SK-N-SH treated with all-trans-retinoic acid at 6 μM for 48 hours (cell line): ENCODE measurements at regions not wholly inside any gene's neighbourhood (a gene's known extent, or its start where the extent isn't known, plus 50 kb on each side); places are given as distances from the start of the nearest gene placed in this dataset.

Experiments
- ATAC-seq: fragments of 200-7000 bp; cut with Tn5 transposase; 3 replicates; pipeline ENCODE4 v1.9.1; 2020; ENCODE audit warnings: mild to moderate bottlenecking, moderate library complexity
- ARNTL ChIP-seq: fragments of 450-650 bp; formaldehyde crosslinking; IDR thresholded peaks from 2 replicates; pipeline ENCODE4 v1.5.0; 2020; ENCODE audit warnings: low read depth, mild to moderate bottlenecking, moderate library complexity, borderline replicate concordance
- BACH2 ChIP-seq: fragments of 250-450 bp; sonication (Bioruptor Pico); IDR thresholded peaks from 2 replicates; pipeline ENCODE4 v1.9.0; 2021; ENCODE audit warnings: mild to moderate bottlenecking, borderline replicate concordance
- CREB5 ChIP-seq: fragments of 250-450 bp; sonication (Bioruptor Pico); IDR thresholded peaks from 2 replicates; pipeline ENCODE4 v1.5.1; 2020; ENCODE audit warnings: low read depth, mild to moderate bottlenecking, moderate library complexity
- CSDC2 ChIP-seq: fragments of 250-450 bp; sonication (Bioruptor Pico); IDR thresholded peaks from 2 replicates; pipeline ENCODE4 v1.5.0; 2020; ENCODE audit warnings: mild to moderate bottlenecking, moderate library complexity
- CSRNP3 ChIP-seq: fragments of 250-450 bp; sonication (Bioruptor Pico); IDR thresholded peaks from 2 replicates; pipeline ENCODE4 v1.5.1; 2021; ENCODE audit warnings: mild to moderate bottlenecking, moderate library complexity
- ESRRG ChIP-seq: fragments of 250-450 bp; sonication (Bioruptor Pico); IDR thresholded peaks from 2 replicates; pipeline ENCODE4 v1.6.1; 2021; ENCODE audit warnings: mild to moderate bottlenecking
- GLIS3 ChIP-seq: fragments of 250-450 bp; sonication (Bioruptor Pico); IDR thresholded peaks from 2 replicates; pipeline ENCODE4 v1.5.0; 2020; ENCODE audit warnings: mild to moderate bottlenecking, moderate library complexity
- ISL1 ChIP-seq: fragments of 250-450 bp; sonication (Bioruptor Pico); IDR thresholded peaks from 2 replicates; pipeline ENCODE4 v2.1.2; 2022; ENCODE audit warnings: mild to moderate bottlenecking, moderate library complexity
- OSR1 ChIP-seq: fragments of 250-450 bp; sonication (Bioruptor Pico); IDR thresholded peaks from 2 replicates; pipeline ENCODE4 v1.8.0; 2022; ENCODE audit warnings: moderate library complexity, mild to moderate bottlenecking, inconsistent platforms
- PATZ1 ChIP-seq: fragments of 250-450 bp; sonication (Bioruptor Pico); IDR thresholded peaks from 2 replicates; pipeline ENCODE4 v1.8.0; 2020; ENCODE audit warnings: mild to moderate bottlenecking, moderate library complexity, borderline replicate concordance
- POU6F1 ChIP-seq: fragments of 250-450 bp; sonication (Bioruptor Pico); IDR thresholded peaks from 2 replicates; pipeline ENCODE4 v1.8.0; 2021; ENCODE audit warnings: low read depth, mild to moderate bottlenecking, moderate library complexity, borderline replicate concordance
- SNAI2 ChIP-seq: fragments of 250-450 bp; sonication (Bioruptor Pico); IDR thresholded peaks from 2 replicates; pipeline ENCODE4 v1.5.0; 2020; ENCODE audit warnings: mild to moderate bottlenecking, moderate library complexity
- TCF4 ChIP-seq: fragments of 250-450 bp; sonication (Bioruptor Pico); IDR thresholded peaks from 2 replicates; pipeline ENCODE4 v1.8.0; 2021; ENCODE audit warnings: mild to moderate bottlenecking, moderate library complexity, borderline replicate concordance
- TOX ChIP-seq: fragments of 250-450 bp; sonication (Bioruptor Pico); IDR thresholded peaks from 2 replicates; pipeline ENCODE4 v1.8.0; 2021; ENCODE audit warnings: mild to moderate bottlenecking, moderate library complexity, borderline replicate concordance
- TSHZ2 ChIP-seq: fragments of 250-450 bp; sonication (Bioruptor Pico); IDR thresholded peaks from 2 replicates; pipeline ENCODE4 v1.5.0; 2020; ENCODE audit warnings: mild to moderate bottlenecking, moderate library complexity
- ZC3H10 ChIP-seq: fragments of 250-450 bp; sonication (Bioruptor Pico); IDR thresholded peaks from 2 replicates; pipeline ENCODE4 v1.5.1; 2021; ENCODE audit warnings: mild to moderate bottlenecking, moderate library complexity
- ZFP3 ChIP-seq: fragments of 250-450 bp; sonication (Bioruptor Pico); IDR thresholded peaks from 2 replicates; pipeline ENCODE4 v1.5.0; 2020; ENCODE audit warnings: mild to moderate bottlenecking, moderate library complexity
- ZFP30 ChIP-seq: fragments of 450-650 bp; formaldehyde crosslinking; IDR thresholded peaks from 2 replicates; pipeline ENCODE4 v1.5.0; 2022; ENCODE audit warnings: mild to moderate bottlenecking, moderate library complexity
- ZNF565 ChIP-seq: fragments of 450-650 bp; formaldehyde crosslinking; conservative IDR thresholded peaks from 2 replicates; pipeline ENCODE4 v1.5.0; 2020; ENCODE audit warnings: low read depth, mild to moderate bottlenecking, moderate library complexity
- ZNF8 ChIP-seq: fragments of 450-650 bp; formaldehyde crosslinking; IDR thresholded peaks from 2 replicates; pipeline ENCODE4 v1.5.0; 2020; ENCODE audit warnings: mild to moderate bottlenecking, moderate library complexity

- ATAC-seq: no peak
- no peak for TF ChIP-seq SNAI2 (CRISPR knock-in tag)
- TF ChIP-seq PATZ1 (CRISPR knock-in tag): no peak
- TF ChIP-seq BACH2: no peak
- TF ChIP-seq ESRRG: no peak
- TF ChIP-seq ZNF565 (CRISPR knock-in tag): no peak
- TF ChIP-seq ZFP3: no peak
- no peak for TF ChIP-seq ZC3H10
- TF ChIP-seq TOX (CRISPR knock-in tag): no peak
- TF ChIP-seq CSDC2 (CRISPR knock-in tag): no peak
- no peak for TF ChIP-seq ARNTL
- TF ChIP-seq CSRNP3 (CRISPR knock-in tag): no peak
These were observed 380.5 kb upstream of the AUTS2 start for GRCh38 chr7:69217516-69218350.

GRCh38 chr7:69218576-69218975, 379.7 kb upstream of the AUTS2 start:
- TF ChIP-seq ZNF565 (CRISPR knock-in tag) (no peak), TSHZ2 (CRISPR knock-in tag) (no peak), TCF4 (CRISPR knock-in tag) (no peak), ZC3H10 (no peak), PATZ1 (CRISPR knock-in tag) (no peak), POU6F1 (no peak), CREB5 (no peak), CSDC2 (CRISPR knock-in tag) (no peak), SNAI2 (CRISPR knock-in tag) (no peak), ESRRG (no peak), GLIS3 (CRISPR knock-in tag) (no peak), ZFP3 (no peak), BACH2 (no peak), ZFP30 (CRISPR knock-in tag) (no peak), CSRNP3 (CRISPR knock-in tag) (no peak), ISL1 (CRISPR knock-in tag) (no peak), ARNTL (no peak), OSR1 (CRISPR knock-in tag) (no peak), ZNF8 (CRISPR knock-in tag) (no peak), TOX (CRISPR knock-in tag) (no peak)
- TF ChIP-seq, all 23 proteins: peak for 0
- no peak for ATAC-seq
